ENCODE measurements at regions not wholly inside any gene's neighbourhood (a gene's known extent, or its start where the extent isn't known, plus 50 kb on each side); places are given as distances from the start of the nearest gene placed in this dataset.

- Histone ChIP-seq H3K9me3 (ENCODE audit: control insufficient read depth, insufficient read depth, low read depth, low read length) (no peaks in the 10 kb centered on the region), H3K9ac (ENCODE audit: insufficient read depth, low read length) (no peak overlapping the region), H2AFZ (ENCODE audit: low read length) (no peak overlapping the region), H4K20me1 (ENCODE audit: control insufficient read depth, extremely low read depth, insufficient read depth, low read length) (no peaks in the 10 kb centered on the region), H3K4me3 (replicated peaks in 1 of 4; ENCODE audit: control extremely low read depth in 1 of 4, insufficient read depth in 1 of 4, low read depth in 3 of 4, low read length in 4 of 4) (no peak overlapping the region), H3K36me3 (ENCODE audit: control insufficient read depth, insufficient read depth, low read length) (no peaks in the 10 kb centered on the region), H3K27me3 (ENCODE audit: control insufficient read depth, insufficient read depth, low read length) (no peaks in the 10 kb centered on the region), H3K27ac (ENCODE audit: insufficient read depth, low read length) (no peak overlapping the region), H3K4me2 (ENCODE audit: extremely low read depth, insufficient read depth, low read length) (no peak overlapping the region), H3K4me1 (ENCODE audit: control insufficient read depth, extremely low read depth, insufficient read depth, low read length) (no peaks in the 10 kb centered on the region), H3K79me2 (ENCODE audit: control insufficient read depth, insufficient read depth, low read length) (no peaks in the 10 kb centered on the region)
- no peak for DNase-seq (ENCODE audit: low read depth in 2 of 2)
- TF ChIP-seq CTCF (conservative IDR thresholded peaks at IDR 0.05 in 1 of 2, IDR thresholded peaks at IDR 0.05 in 1 of 2; ENCODE audit: low read depth in 1 of 2, low read length in 2 of 2) (no peak), EZH2 (IDR thresholded peaks at IDR 0.05; ENCODE audit: low read length, missing control alignments) (no peak)
These were observed 280.3 kb upstream of the GJB5 start for GRCh38 chr1:34474566-34474965.

- no peak overlapping the region for H3K9ac ChIP-seq (ENCODE audit: insufficient read depth, low read length)
- no peaks in the 10 kb centered on the region for H3K27me3 ChIP-seq (ENCODE audit: control insufficient read depth, insufficient read depth, low read length)
- H3K4me2 ChIP-seq (ENCODE audit: extremely low read depth, insufficient read depth, low read length), result no peak overlapping the region
- no peak overlapping the region for H3K4me3 ChIP-seq (replicated peaks in 1 of 4; ENCODE audit: control extremely low read depth in 1 of 4, insufficient read depth in 1 of 4, low read depth in 3 of 4, low read length in 4 of 4)
- no peaks in the 10 kb centered on the region for H4K20me1 ChIP-seq (ENCODE audit: control insufficient read depth, extremely low read depth, insufficient read depth, low read length)
- no peak for DNase-seq (ENCODE audit: low read depth in 2 of 2)
- H3K9me3 ChIP-seq (ENCODE audit: control insufficient read depth, insufficient read depth, low read depth, low read length), result no peaks in the 10 kb centered on the region
- no peak overlapping the region for H2AFZ ChIP-seq (ENCODE audit: low read length)
- no peak for TF ChIP-seq EZH2 (IDR thresholded peaks at IDR 0.05; ENCODE audit: low read length, missing control alignments)
- TF ChIP-seq CTCF (conservative IDR thresholded peaks at IDR 0.05 in 1 of 2, IDR thresholded peaks at IDR 0.05 in 1 of 2; ENCODE audit: low read depth in 1 of 2, low read length in 2 of 2), result no peak
- no peaks in the 10 kb centered on the region for H3K36me3 ChIP-seq (ENCODE audit: control insufficient read depth, insufficient read depth, low read length)
- no peaks in the 10 kb centered on the region for H3K79me2 ChIP-seq (ENCODE audit: control insufficient read depth, insufficient read depth, low read length)
- no peak overlapping the region for H3K27ac ChIP-seq (ENCODE audit: insufficient read depth, low read length)
- no peaks in the 10 kb centered on the region for H3K4me1 ChIP-seq (ENCODE audit: control insufficient read depth, extremely low read depth, insufficient read depth, low read length)
These were observed 278.5 kb upstream of the GJB5 start for GRCh38 chr1:34476371-34476770.

GRCh38 chr1:34477632-34478141 is 277.2 kb upstream of the GJB5 start:
- no peak overlapping the region for H3K4me2 ChIP-seq (ENCODE audit: extremely low read depth, insufficient read depth, low read length)
- DNase-seq (ENCODE audit: low read depth in 2 of 2), result no peak
- no peak overlapping the region for H3K4me3 ChIP-seq (replicated peaks in 1 of 4; ENCODE audit: control extremely low read depth in 1 of 4, insufficient read depth in 1 of 4, low read depth in 3 of 4, low read length in 4 of 4)
- no peaks in the 10 kb centered on the region for H4K20me1 ChIP-seq (ENCODE audit: control insufficient read depth, extremely low read depth, insufficient read depth, low read length)
- TF ChIP-seq EZH2 (IDR thresholded peaks at IDR 0.05; ENCODE audit: low read length, missing control alignments), result no peak
- no peak for TF ChIP-seq CTCF (conservative IDR thresholded peaks at IDR 0.05 in 1 of 2, IDR thresholded peaks at IDR 0.05 in 1 of 2; ENCODE audit: low read depth in 1 of 2, low read length in 2 of 2)
- H3K27ac ChIP-seq (ENCODE audit: insufficient read depth, low read length), result no peak overlapping the region
- no peaks in the 10 kb centered on the region for H3K36me3 ChIP-seq (ENCODE audit: control insufficient read depth, insufficient read depth, low read length)
- H3K27me3 ChIP-seq (ENCODE audit: control insufficient read depth, insufficient read depth, low read length), result no peaks in the 10 kb centered on the region
- H3K79me2 ChIP-seq (ENCODE audit: control insufficient read depth, insufficient read depth, low read length), result no peaks in the 10 kb centered on the region
- H3K9me3 ChIP-seq (ENCODE audit: control insufficient read depth, insufficient read depth, low read depth, low read length), result no peaks in the 10 kb centered on the region
- H3K4me1 ChIP-seq (ENCODE audit: control insufficient read depth, extremely low read depth, insufficient read depth, low read length), result no peaks in the 10 kb centered on the region
- no peak overlapping the region for H3K9ac ChIP-seq (ENCODE audit: insufficient read depth, low read length)
- H2AFZ ChIP-seq (ENCODE audit: low read length), result no peak overlapping the region
